ENCODE measurements at regions not wholly inside any gene's neighbourhood (a gene's known extent, or its start where the extent isn't known, plus 50 kb on each side); places are given as distances from the start of the nearest gene placed in this dataset.

GRCh38 chr5:124891179-124891578 is 144.7 kb upstream of the ZNF608 start:
- H3K27me3 Mint-ChIP-seq = no peaks in the 10 kb centered on the region
- no peaks in the 10 kb centered on the region for H3K9me3 Mint-ChIP-seq
- H3K36me3 Mint-ChIP-seq = no peaks in the 10 kb centered on the region
- H3K4me3 Mint-ChIP-seq = no peak overlapping the region
- no peak for ATAC-seq
- H3K4me1 Mint-ChIP-seq = no peaks in the 10 kb centered on the region
- no peak overlapping the region for H3K27ac Mint-ChIP-seq

GRCh38 chr5:124892185-124892848 is 145.9 kb upstream of the ZNF608 start:
- Mint-ChIP-seq H3K4me1 (no peaks in the 10 kb centered on the region), H3K4me3 (no peak overlapping the region), H3K27me3 (no peaks in the 10 kb centered on the region), H3K9me3 (no peaks in the 10 kb centered on the region), H3K36me3 (no peaks in the 10 kb centered on the region), H3K27ac (no peak overlapping the region)
- peak; percentile 60 for ATAC-seq

GRCh38 chr5:124894541-124894940 is 148.1 kb upstream of the ZNF608 start:
- H3K9me3 Mint-ChIP-seq = no peaks in the 10 kb centered on the region
- no peaks in the 10 kb centered on the region for H3K36me3 Mint-ChIP-seq
- ATAC-seq = no peak

GRCh38 chr5:124895236-124895635 is 148.8 kb upstream of the ZNF608 start:
- Mint-ChIP-seq H3K4me3 (no peak overlapping the region), H3K27ac (no peak overlapping the region), H3K36me3 (no peaks in the 10 kb centered on the region), H3K9me3 (no peaks in the 10 kb centered on the region), H3K4me1 (no peaks in the 10 kb centered on the region), H3K27me3 (no peaks in the 10 kb centered on the region)
- no peak for ATAC-seq

More at GRCh38 chr5:124894541-124894940, 148.1 kb upstream of the ZNF608 start:
- no peaks in the 10 kb centered on the region for H3K4me1 Mint-ChIP-seq
- no peaks in the 10 kb centered on the region for H3K27me3 Mint-ChIP-seq
- H3K27ac Mint-ChIP-seq = no peak overlapping the region
- H3K4me3 Mint-ChIP-seq = no peak overlapping the region

- Mint-ChIP-seq H3K9me3 (no peaks in the 10 kb centered on the region), H3K4me3 (no peak overlapping the region), H3K27me3 (no peaks in the 10 kb centered on the region), H3K4me1 (peaks cover 34% of the 10 kb centered on the region), H3K36me3 (no peaks in the 10 kb centered on the region), H3K27ac (peak overlapping the region; percentile 76)
- ATAC-seq = no peak
Measured at GRCh38 chr5:124901081-124901480, 154.6 kb upstream of the ZNF608 start.

GRCh38 chr5:124902097-124902821 is 155.8 kb upstream of the ZNF608 start:
- Mint-ChIP-seq H3K27me3 (no peaks in the 10 kb centered on the region), H3K36me3 (no peaks in the 10 kb centered on the region), H3K4me1 (peaks cover 45% of the 10 kb centered on the region), H3K9me3 (no peaks in the 10 kb centered on the region), H3K27ac (peak overlapping the region; percentile 76), H3K4me3 (peak overlapping the region; percentile 21)
- peak; percentile 100 for ATAC-seq

- no peak for ATAC-seq
- Mint-ChIP-seq H3K4me1 (peaks cover 64% of the 10 kb centered on the region), H3K9me3 (no peaks in the 10 kb centered on the region), H3K27me3 (no peaks in the 10 kb centered on the region), H3K27ac (peak overlapping the region; percentile 40), H3K36me3 (no peaks in the 10 kb centered on the region), H3K4me3 (no peak overlapping the region)
Measured at GRCh38 chr5:124905256-124906130, 159.1 kb upstream of the ZNF608 start.

- no peak overlapping the region for H3K4me3 Mint-ChIP-seq
Measured at GRCh38 chr5:124906339-124907097, 160.1 kb upstream of the ZNF608 start.

GRCh38 chr5:124907098-124907644 is 160.7 kb upstream of the ZNF608 start:
- no peak for ATAC-seq
- Mint-ChIP-seq H3K4me1 (peaks cover 53% of the 10 kb centered on the region), H3K27me3 (no peaks in the 10 kb centered on the region), H3K36me3 (no peaks in the 10 kb centered on the region), H3K9me3 (no peaks in the 10 kb centered on the region), H3K27ac (no peak overlapping the region), H3K4me3 (no peak overlapping the region)

More at GRCh38 chr5:124906339-124907097, 160.1 kb upstream of the ZNF608 start:
- no peak for ATAC-seq
- peaks cover 57% of the 10 kb centered on the region for H3K4me1 Mint-ChIP-seq
- no peak overlapping the region for H3K27ac Mint-ChIP-seq
- no peaks in the 10 kb centered on the region for H3K36me3 Mint-ChIP-seq
- no peaks in the 10 kb centered on the region for H3K27me3 Mint-ChIP-seq
- no peaks in the 10 kb centered on the region for H3K9me3 Mint-ChIP-seq

- Mint-ChIP-seq H3K9me3 (no peaks in the 10 kb centered on the region), H3K4me1 (peaks cover 51% of the 10 kb centered on the region), H3K27ac (peak overlapping the region; percentile 58), H3K4me3 (no peak overlapping the region), H3K36me3 (no peaks in the 10 kb centered on the region), H3K27me3 (no peaks in the 10 kb centered on the region)
- ATAC-seq = peak; percentile 78
Measured at GRCh38 chr5:124908581-124909451, 162.4 kb upstream of the ZNF608 start.

GRCh38 chr5:124909734-124910133 is 163.3 kb upstream of the ZNF608 start:
- H3K36me3 Mint-ChIP-seq = no peaks in the 10 kb centered on the region
- no peaks in the 10 kb centered on the region for H3K27me3 Mint-ChIP-seq
- peak overlapping the region; percentile 58 for H3K27ac Mint-ChIP-seq
- no peak for ATAC-seq
- H3K4me3 Mint-ChIP-seq = no peak overlapping the region
- peaks cover 50% of the 10 kb centered on the region for H3K4me1 Mint-ChIP-seq
- H3K9me3 Mint-ChIP-seq = no peaks in the 10 kb centered on the region

- no peak for ATAC-seq
- H3K27ac Mint-ChIP-seq = peak overlapping the region; percentile 58
- H3K9me3 Mint-ChIP-seq = no peaks in the 10 kb centered on the region
- no peaks in the 10 kb centered on the region for H3K27me3 Mint-ChIP-seq
- no peaks in the 10 kb centered on the region for H3K36me3 Mint-ChIP-seq
- no peak overlapping the region for H3K4me3 Mint-ChIP-seq
- peaks cover 50% of the 10 kb centered on the region for H3K4me1 Mint-ChIP-seq
Measured at GRCh38 chr5:124910354-124911016, 164.0 kb upstream of the ZNF608 start.

- Mint-ChIP-seq H3K36me3 (no peaks in the 10 kb centered on the region), H3K4me3 (no peak overlapping the region), H3K27ac (peak overlapping the region; percentile 60), H3K27me3 (no peaks in the 10 kb centered on the region), H3K4me1 (peaks cover 49% of the 10 kb centered on the region), H3K9me3 (no peaks in the 10 kb centered on the region)
- ATAC-seq = peak; percentile 70
Measured at GRCh38 chr5:124912638-124913328, 166.3 kb upstream of the ZNF608 start.
